WERI-Rb-1 (cell line): ENCODE measurements at regions not wholly inside any gene's neighbourhood (a gene's known extent, or its start where the extent isn't known, plus 50 kb on each side); places are given as distances from the start of the nearest gene placed in this dataset.
"Not testable (repeated sequence)": the region's sequence is repeated elsewhere in the genome, so short reads cannot be mapped to it uniquely, and the experiment has no call there.

Experiments used
- DNase-seq: peaks from one replicate; pipeline ENCODE4 v3.0.0-alpha.2; 2020
- H3K27ac ChIP-seq: fragments of 250-450 bp; sonication (Bioruptor Pico); 2 replicates; pipeline ENCODE4 v1.5.1; 2020; ENCODE audit warnings: mild to moderate bottlenecking, moderate library complexity
- H3K27me3 ChIP-seq: fragments of 250-450 bp; sonication (Bioruptor Pico); 2 replicates; pipeline ENCODE4 v1.5.1; 2021; ENCODE audit warnings: mild to moderate bottlenecking, low read depth, moderate library complexity; ENCODE audit not compliant: insufficient read depth, severe bottlenecking
- H3K36me3 ChIP-seq: fragments of 250-450 bp; sonication (Bioruptor Pico); 2 replicates; pipeline ENCODE4 v1.5.1; 2020; ENCODE audit warnings: mild to moderate bottlenecking, moderate library complexity
- H3K4me3 ChIP-seq: 2 replicates; pipeline ENCODE4 v1.5.1; 2011; ENCODE audit warnings: low read depth, mild to moderate bottlenecking, control low read depth, low read length
- H3K9me3 ChIP-seq: fragments of 250-450 bp; sonication (Bioruptor Pico); 2 replicates; pipeline ENCODE4 v1.5.1; 2021; ENCODE audit warnings: mild to moderate bottlenecking, moderate library complexity; ENCODE audit not compliant: severe bottlenecking
- TF ChIP-seq, protein P1 (sequence below): IDR thresholded peaks from 2 replicates; pipeline ENCODE4 v1.5.1; 2011; ENCODE audit warnings: low read depth, mild to moderate bottlenecking, control low read depth, inconsistent platforms, low read length

DNA sequence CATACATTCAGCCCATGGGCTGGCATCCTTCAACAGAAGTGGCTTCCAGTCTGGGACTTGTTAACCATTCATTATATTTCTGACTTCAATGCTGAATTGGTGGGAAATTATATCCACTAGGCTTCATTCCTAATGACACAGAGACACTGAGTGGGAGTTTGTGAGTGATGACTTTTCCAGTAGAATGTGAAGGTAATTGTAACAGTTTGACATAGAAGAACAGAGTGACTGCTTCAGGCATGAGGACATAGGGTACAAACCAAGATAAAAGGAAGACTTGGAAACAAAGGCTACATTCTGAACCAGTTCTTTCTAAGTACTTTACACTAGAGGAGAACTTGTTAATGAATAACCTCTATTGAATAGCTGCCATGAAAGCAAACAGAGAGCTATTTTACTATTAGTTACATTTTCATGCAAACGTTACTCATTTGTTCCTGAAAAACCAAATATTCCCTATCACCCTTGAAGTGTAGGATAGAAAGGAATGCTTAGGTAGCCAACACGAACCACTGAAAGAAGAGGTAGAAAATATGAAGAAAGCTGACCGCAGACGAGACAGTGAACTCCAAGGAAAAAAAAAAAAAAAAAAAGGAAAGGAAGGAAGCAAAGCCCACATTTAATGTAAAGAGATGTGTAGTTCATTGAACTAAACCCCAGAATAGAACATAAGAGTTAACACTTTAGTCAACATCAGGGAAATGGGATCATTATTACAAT lies 237.0 kb upstream of the SEMA3C start:
- Histone ChIP-seq H3K4me3 (no peak overlapping the region), H3K36me3 (no peaks in the 10 kb centered on the region), H3K27ac (no peak overlapping the region), H3K9me3 (no peaks in the 10 kb centered on the region), H3K27me3 (no peaks in the 10 kb centered on the region)
- TF ChIP-seq, protein P1, sequence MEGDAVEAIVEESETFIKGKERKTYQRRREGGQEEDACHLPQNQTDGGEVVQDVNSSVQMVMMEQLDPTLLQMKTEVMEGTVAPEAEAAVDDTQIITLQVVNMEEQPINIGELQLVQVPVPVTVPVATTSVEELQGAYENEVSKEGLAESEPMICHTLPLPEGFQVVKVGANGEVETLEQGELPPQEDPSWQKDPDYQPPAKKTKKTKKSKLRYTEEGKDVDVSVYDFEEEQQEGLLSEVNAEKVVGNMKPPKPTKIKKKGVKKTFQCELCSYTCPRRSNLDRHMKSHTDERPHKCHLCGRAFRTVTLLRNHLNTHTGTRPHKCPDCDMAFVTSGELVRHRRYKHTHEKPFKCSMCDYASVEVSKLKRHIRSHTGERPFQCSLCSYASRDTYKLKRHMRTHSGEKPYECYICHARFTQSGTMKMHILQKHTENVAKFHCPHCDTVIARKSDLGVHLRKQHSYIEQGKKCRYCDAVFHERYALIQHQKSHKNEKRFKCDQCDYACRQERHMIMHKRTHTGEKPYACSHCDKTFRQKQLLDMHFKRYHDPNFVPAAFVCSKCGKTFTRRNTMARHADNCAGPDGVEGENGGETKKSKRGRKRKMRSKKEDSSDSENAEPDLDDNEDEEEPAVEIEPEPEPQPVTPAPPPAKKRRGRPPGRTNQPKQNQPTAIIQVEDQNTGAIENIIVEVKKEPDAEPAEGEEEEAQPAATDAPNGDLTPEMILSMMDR, result no peak
- DNase-seq, result no peak

DNA sequence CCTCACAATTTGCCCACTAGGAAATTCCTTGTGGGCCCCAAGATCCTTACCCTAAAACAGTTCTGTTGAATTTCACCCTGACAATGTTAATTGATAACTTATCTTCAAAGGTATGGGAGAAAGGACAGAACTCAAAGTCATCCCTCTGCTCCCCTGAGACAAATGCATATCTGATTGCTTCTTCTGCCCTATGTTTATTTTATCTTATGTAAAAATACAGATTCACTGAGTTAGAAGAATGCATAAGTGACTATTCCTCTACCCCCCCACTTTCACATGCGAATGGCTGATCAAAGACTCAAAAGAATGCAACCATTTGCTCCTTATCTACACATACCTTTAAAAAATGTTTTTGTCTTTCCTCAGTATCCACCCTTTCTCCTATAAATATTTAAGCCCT lies 235.7 kb upstream of the SEMA3C start:
- Histone ChIP-seq H3K4me3 (no peak overlapping the region), H3K27ac (no peak overlapping the region), H3K9me3 (no peaks in the 10 kb centered on the region), H3K27me3 (no peaks in the 10 kb centered on the region), H3K36me3 (no peaks in the 10 kb centered on the region)
- DNase-seq, result no peak
- TF ChIP-seq, protein P1, result no peak

DNA sequence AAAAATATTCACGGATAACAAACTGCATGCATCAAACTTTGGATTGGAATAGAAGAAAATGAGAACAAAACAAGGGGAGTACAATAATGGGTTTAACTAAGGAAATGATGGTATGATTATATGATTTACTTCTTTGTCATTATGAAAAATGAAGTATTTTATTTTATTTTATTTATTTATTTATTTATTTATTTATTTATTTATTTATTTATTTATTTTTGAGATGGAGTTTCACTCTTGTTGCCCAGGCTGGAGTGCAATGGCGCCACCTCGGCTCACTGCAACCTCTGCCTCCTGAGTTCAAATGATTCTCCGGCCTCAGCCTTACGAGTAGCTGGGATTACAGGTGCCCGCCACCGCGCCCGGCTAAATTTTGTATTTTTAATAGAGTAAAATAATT lies 234.1 kb upstream of the SEMA3C start:
- H3K27me3 ChIP-seq, DNase-seq, H3K27ac ChIP-seq, H3K9me3 ChIP-seq, H3K4me3 ChIP-seq, H3K36me3 ChIP-seq: not testable (repeated sequence)

DNA sequence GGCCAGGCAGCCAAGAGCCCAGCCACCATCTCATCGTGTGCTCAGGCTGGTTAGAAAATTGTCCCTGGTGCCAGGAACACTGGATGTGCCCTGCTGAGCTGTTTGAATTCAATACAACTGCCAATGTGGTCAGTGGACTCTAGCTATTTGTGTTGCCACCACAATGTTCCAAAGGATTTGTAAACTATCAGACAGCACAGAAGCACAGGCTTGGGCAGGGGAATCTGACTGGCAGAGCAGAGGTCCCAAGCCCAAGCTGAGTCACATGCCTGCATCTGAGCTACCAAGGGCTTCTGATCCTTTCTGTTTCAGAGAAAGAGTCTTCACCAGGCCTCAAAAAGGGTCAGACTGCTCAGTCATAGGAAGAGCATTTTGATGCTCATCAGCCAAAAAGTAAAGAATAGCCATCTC lies 232.1 kb upstream of the SEMA3C start:
- Histone ChIP-seq H3K4me3 (no peak overlapping the region), H3K9me3 (no peaks in the 10 kb centered on the region), H3K27ac (no peak overlapping the region), H3K36me3 (no peaks in the 10 kb centered on the region), H3K27me3 (no peaks in the 10 kb centered on the region)
- no peak for DNase-seq
- TF ChIP-seq, protein P1, result no peak

DNA sequence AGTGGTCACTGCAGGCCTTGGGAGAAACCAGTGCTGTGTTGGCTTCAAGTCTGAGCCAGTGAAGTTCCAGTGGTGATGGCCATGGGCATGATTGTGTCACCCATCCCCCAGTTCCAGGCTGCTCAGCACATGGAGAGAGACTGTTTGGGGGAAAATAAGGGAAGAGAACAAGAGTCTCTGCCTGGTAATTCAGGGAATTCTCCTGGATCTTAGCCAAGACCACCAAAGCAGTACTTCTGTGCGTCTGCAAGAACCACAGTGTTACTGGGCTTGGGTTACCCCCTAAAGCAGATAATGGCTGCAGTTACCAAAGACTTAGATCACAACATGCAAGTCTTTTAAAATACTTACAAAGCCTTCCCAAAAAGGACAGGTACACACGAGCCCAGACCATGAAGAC lies 225.0 kb upstream of the SEMA3C start:
- H3K27ac ChIP-seq, result no peak overlapping the region
- no peaks in the 10 kb centered on the region for H3K36me3 ChIP-seq
- no peaks in the 10 kb centered on the region for H3K9me3 ChIP-seq
- TF ChIP-seq, protein P1, result no peak
- H3K27me3 ChIP-seq, result no peaks in the 10 kb centered on the region
- DNase-seq, result no peak
- H3K4me3 ChIP-seq, result no peak overlapping the region

DNA sequence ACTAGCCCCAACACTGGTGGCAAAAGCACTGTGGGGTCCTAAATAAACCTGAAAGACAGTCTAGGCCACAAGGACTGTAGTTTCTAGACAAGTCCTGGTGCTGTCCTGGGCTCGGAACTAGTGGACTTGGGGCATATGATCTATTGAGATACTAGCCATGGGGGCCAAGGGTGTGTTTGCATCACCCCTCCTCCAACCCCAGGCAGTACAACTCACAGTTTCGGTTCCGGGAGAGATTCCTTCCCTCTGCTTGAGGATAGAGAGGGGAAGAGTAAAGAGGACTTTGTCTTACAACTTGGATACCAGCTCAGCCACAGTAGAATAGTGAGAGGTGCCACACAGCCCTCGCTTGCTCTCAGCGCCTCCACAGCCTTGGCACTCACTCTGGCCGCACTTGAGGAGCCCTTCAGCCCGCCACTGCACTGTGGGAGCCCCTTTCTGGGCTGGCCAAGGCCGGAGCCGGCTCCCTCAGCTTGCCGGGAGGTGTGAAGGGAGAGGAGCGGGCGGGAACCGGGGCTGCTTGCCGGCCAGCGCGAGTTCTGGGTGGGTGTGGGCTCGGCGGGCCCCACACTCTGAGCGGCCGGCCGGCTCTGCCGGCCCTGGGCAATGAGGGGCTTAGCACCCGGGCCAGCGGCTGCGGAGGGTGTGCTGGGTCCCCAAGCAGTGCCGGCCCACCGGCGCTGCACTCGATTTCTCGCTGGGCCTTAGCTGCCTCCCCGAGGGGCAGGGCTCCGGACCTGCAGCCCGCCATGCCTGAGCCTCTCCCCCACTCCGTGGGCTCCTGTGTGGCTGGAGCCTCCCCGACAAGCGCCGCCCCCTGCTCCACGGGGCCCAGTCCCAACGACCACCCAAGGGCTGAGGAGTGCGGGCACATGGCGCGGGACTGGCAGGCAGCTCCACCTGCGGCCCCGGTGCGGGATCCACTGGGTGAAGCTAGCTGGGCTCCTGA lies 222.7 kb upstream of the SEMA3C start:
- H3K4me3 ChIP-seq, H3K27ac ChIP-seq, H3K36me3 ChIP-seq, H3K9me3 ChIP-seq, DNase-seq, H3K27me3 ChIP-seq: not testable (repeated sequence)
